Liver (tissue), 8 donors: ENCODE measurements at regions not wholly inside any gene's neighbourhood (a gene's known extent, or its start where the extent isn't known, plus 50 kb on each side); places are given as distances from the start of the nearest gene placed in this dataset.

Experiments
- DNase-seq: peaks from one replicate; pipeline ENCODE4 v3.0.0-alpha.2; 2017; ENCODE audit warnings: low spot score
- H3K27ac ChIP-seq, 2 donors: one replicate each; pipeline ENCODE4 v1.7.0; 2013; ENCODE audit warnings: inconsistent platforms in 2 of 2, low read length in 2 of 2, control low read depth in 1 of 2, low read depth in 1 of 2, mild to moderate bottlenecking in 1 of 2
- H3K27me3 ChIP-seq, 4 donors: one replicate each; pipeline versions ENCODE4 v1.6.1 to v1.7.0; 2013; ENCODE audit warnings: low read length in 3 of 4, inconsistent platforms in 1 of 4, mild to moderate bottlenecking in 1 of 4, moderate library complexity in 1 of 4; ENCODE audit not compliant: control insufficient read depth in 4 of 4, insufficient read depth in 4 of 4
- H3K36me3 ChIP-seq, 4 donors: one replicate each; pipeline versions ENCODE4 v1.6.1 to v1.7.0; 2013; ENCODE audit warnings: low read length in 3 of 4, mild to moderate bottlenecking in 3 of 4, low read depth in 1 of 4, moderate library complexity in 1 of 4; ENCODE audit not compliant: control insufficient read depth in 4 of 4, insufficient read depth in 3 of 4
- H3K4me1 ChIP-seq, 4 donors: one replicate each; pipeline versions ENCODE4 v1.6.1 to v1.7.0; 2013; ENCODE audit warnings: low read length in 3 of 4, mild to moderate bottlenecking in 3 of 4, moderate library complexity in 1 of 4; ENCODE audit not compliant: control insufficient read depth in 4 of 4, insufficient read depth in 4 of 4
- H3K4me3 ChIP-seq, 3 donors: one replicate each; pipeline versions ENCODE4 v1.6.1 to v1.7.0; 2013; ENCODE audit warnings: low read length in 3 of 3, control low read depth in 1 of 3, low read depth in 1 of 3, mild to moderate bottlenecking in 1 of 3
- H3K9ac ChIP-seq, 2 donors: one replicate each; pipeline ENCODE4 v1.7.0; 2013; ENCODE audit warnings: low read length in 2 of 2, mild to moderate bottlenecking in 2 of 2, moderate library complexity in 2 of 2, control low read depth in 1 of 2, low read depth in 1 of 2
- H3K9me3 ChIP-seq, 4 donors: one replicate each; pipeline versions ENCODE4 v1.6.1 to v1.7.0; 2013; ENCODE audit warnings: low read length in 3 of 4; ENCODE audit not compliant: control insufficient read depth in 4 of 4
- ATF3 ChIP-seq: IDR thresholded peaks from 2 replicates; pipeline ENCODE4 v1.6.1; 2016; ENCODE audit warnings: antibody characterized with exemption
- CTCF ChIP-seq: fragments of 150-350 bp; IDR thresholded peaks from 2 replicates; pipeline ENCODE4 v1.5.1; 2017; ENCODE audit warnings: improper control_type of control experiment, low read depth, low read length; ENCODE audit not compliant: missing input control
- EGR1 ChIP-seq, 2 donors: IDR thresholded peaks; 2 replicates each; pipeline ENCODE4 v1.6.1; 2016 to 2018; ENCODE audit warnings: antibody characterized with exemption in 2 of 2, low read depth in 2 of 2
- FOXA1 ChIP-seq: IDR thresholded peaks from 2 replicates; pipeline ENCODE4 v1.6.1; 2016; ENCODE audit warnings: antibody characterized with exemption
- FOXA2 ChIP-seq: IDR thresholded peaks from 2 replicates; pipeline ENCODE4 v1.6.1; 2016; ENCODE audit warnings: antibody characterized with exemption
- HNF4G ChIP-seq: IDR thresholded peaks from 2 replicates; pipeline ENCODE4 v1.6.1; 2016; ENCODE audit warnings: antibody characterized with exemption
- JUND ChIP-seq, 2 donors: IDR thresholded peaks; 2 replicates each; pipeline ENCODE4 v1.6.1; 2016; ENCODE audit warnings: antibody characterized with exemption in 2 of 2
- MAX ChIP-seq: IDR thresholded peaks from 2 replicates; pipeline ENCODE4 v1.6.1; 2016; ENCODE audit warnings: antibody characterized with exemption
- NR2F2 ChIP-seq: IDR thresholded peaks from 2 replicates; pipeline ENCODE4 v1.6.1; 2016; ENCODE audit warnings: antibody characterized with exemption
- RAD21 ChIP-seq, 2 donors: IDR thresholded peaks; 2 replicates each; pipeline ENCODE4 v1.6.1; 2016; ENCODE audit warnings: antibody characterized with exemption in 2 of 2, mild to moderate bottlenecking in 2 of 2
- RXRA ChIP-seq, 2 donors: IDR thresholded peaks; 2 replicates each; pipeline ENCODE4 v1.6.1; 2017 to 2018; ENCODE audit warnings: antibody characterized with exemption in 2 of 2, mild to moderate bottlenecking in 1 of 2
- SP1 ChIP-seq: IDR thresholded peaks from 2 replicates; pipeline ENCODE4 v1.6.1; 2018; ENCODE audit warnings: antibody characterized with exemption, mild to moderate bottlenecking
- TAF1 ChIP-seq: conservative IDR thresholded peaks from 2 replicates; pipeline ENCODE4 v1.6.1; 2016; ENCODE audit warnings: antibody characterized with exemption, mild to moderate bottlenecking
- YY1 ChIP-seq: IDR thresholded peaks from 2 replicates; pipeline ENCODE4 v1.6.1; 2016; ENCODE audit warnings: antibody characterized with exemption, mild to moderate bottlenecking
- WGBS: extraction: QIAGEN DNeasy Blood & Tissue Kit; methylation state at CpG from one replicate; pipeline ENCODE4 v1.1.7; 2013; 5-methylcytosine and 5-hydroxymethylcytosine counted together
- donor health status: healthy.
- donor health status: healthy.
- donor health status: healthy.
- donor health status: healthy.
- donor health status: healthy.

GRCh38 chr5:12480487-12480886, 576.2 kb upstream of the CTNND2 start:
- Histone ChIP-seq H3K9ac (no peak overlapping the region), H3K9me3 (peaks cover 0 to 9% (median 0%) of the 10 kb centered on the region in 4 donors), H3K36me3 (no peaks in the 10 kb centered on the region), H3K4me3 (no peak overlapping the region), H3K27me3 (no peaks in the 10 kb centered on the region), H3K27ac (no peak overlapping the region), H3K4me1 (no peaks in the 10 kb centered on the region)
- peak in 1 of 2 donors; percentile 70 for TF ChIP-seq JUND (IDR thresholded peaks at IDR 0.05)
- TF ChIP-seq HNF4G = no peak
- peak in 1 of 2 donors; percentile 54 for TF ChIP-seq EGR1 (IDR thresholded peaks at IDR 0.05; ENCODE audit: low read depth in 2 of 2)
- no peak for TF ChIP-seq MAX
- WGBS = 64% methylated on average over 3 of the region's 3 CpGs
- DNase-seq = no peak

- Histone ChIP-seq H3K9ac (no peak overlapping the region), H3K36me3 (no peaks in the 10 kb centered on the region), H3K4me1 (no peaks in the 10 kb centered on the region), H3K9me3 (no peaks in the 10 kb centered on the region), H3K4me3 (no peak overlapping the region), H3K27me3 (no peaks in the 10 kb centered on the region), H3K27ac (no peak overlapping the region)
- WGBS = 85% methylated on average over 2 of the region's 2 CpGs
- TF ChIP-seq MAX (no peak), FOXA1 (no peak), FOXA2 (no peak), RXRA (IDR thresholded peaks at IDR 0.05) (no peak), NR2F2 (no peak)
- no peak for DNase-seq
Observed at GRCh38 chr5:12477554-12477953, 573.3 kb upstream of the CTNND2 start.

- H3K27ac ChIP-seq = no peak overlapping the region
- no peaks in the 10 kb centered on the region for H3K36me3 ChIP-seq
- no peaks in the 10 kb centered on the region for H3K27me3 ChIP-seq
- no peak overlapping the region for H3K9ac ChIP-seq
- TF ChIP-seq MAX = no peak
- TF ChIP-seq HNF4G = no peak
- no peak for TF ChIP-seq JUND (IDR thresholded peaks at IDR 0.05)
- no peak for TF ChIP-seq ATF3
- TF ChIP-seq YY1 = no peak
- TF ChIP-seq NR2F2 = no peak
- TF ChIP-seq SP1 = no peak
- no peak for TF ChIP-seq TAF1
- no peak for TF ChIP-seq RAD21 (IDR thresholded peaks at IDR 0.05)
- no peak overlapping the region for H3K4me3 ChIP-seq
- peaks cover 0 to 2% (median 0%) of the 10 kb centered on the region in 4 donors for H3K9me3 ChIP-seq
- no peak for DNase-seq
- no peaks in the 10 kb centered on the region for H3K4me1 ChIP-seq
- 90% methylated on average over 4 of the region's 4 CpGs for WGBS
Observed at GRCh38 chr5:12467799-12468198, 563.6 kb upstream of the CTNND2 start.

GRCh38 chr5:12460493-12461261, 556.4 kb upstream of the CTNND2 start:
- DNase-seq = no peak
- no peak overlapping the region for H3K27ac ChIP-seq
- 61% methylated on average over 8 of the region's 8 CpGs for WGBS
- TF ChIP-seq CTCF (no peak), EGR1 (IDR thresholded peaks at IDR 0.05; ENCODE audit: low read depth in 2 of 2) (no peak), RXRA (IDR thresholded peaks at IDR 0.05) (no peak), YY1 (no peak), FOXA2 (no peak), JUND (IDR thresholded peaks at IDR 0.05) (no peak), RAD21 (IDR thresholded peaks at IDR 0.05) (no peak), SP1 (no peak)
- H3K9ac ChIP-seq = no peak overlapping the region
- no peak overlapping the region for H3K4me3 ChIP-seq
- no peaks in the 10 kb centered on the region for H3K36me3 ChIP-seq
- H3K9me3 ChIP-seq = peaks cover 0 to 3% (median 0%) of the 10 kb centered on the region in 4 donors
- no peaks in the 10 kb centered on the region for H3K27me3 ChIP-seq
- no peaks in the 10 kb centered on the region for H3K4me1 ChIP-seq
